H9 (cell line): ENCODE measurements at regions not wholly inside any gene's neighbourhood (a gene's known extent, or its start where the extent isn't known, plus 50 kb on each side); places are given as distances from the start of the nearest gene placed in this dataset.

Experiments used
- DNase-seq: peaks from one replicate; pipeline ENCODE4 v3.0.0-alpha.2; 2017
- H2AFZ ChIP-seq: one replicate; pipeline ENCODE4 v1.6.1; 2013; ENCODE audit warnings: mild to moderate bottlenecking, low read length, control low read depth, moderate library complexity
- H2AK5ac ChIP-seq: 2 replicates; pipeline ENCODE4 v1.6.1; 2013; ENCODE audit warnings: low read length, control low read depth, mixed read lengths; ENCODE audit not compliant: insufficient read length
- H2BK120ac ChIP-seq: one replicate; pipeline ENCODE4 v1.6.1; 2013; ENCODE audit warnings: low read depth, mild to moderate bottlenecking, low read length, control low read depth, inconsistent platforms; ENCODE audit not compliant: poor library complexity, severe bottlenecking
- H2BK12ac ChIP-seq: 2 replicates; pipeline ENCODE4 v1.6.1; 2013; ENCODE audit warnings: low read length, control low read depth, mixed read lengths, low read depth; ENCODE audit not compliant: insufficient read length
- H2BK15ac ChIP-seq: 2 replicates; pipeline ENCODE4 v1.6.1; 2013; ENCODE audit warnings: low read depth, low read length, control low read depth
- H2BK20ac ChIP-seq: one replicate; pipeline ENCODE4 v1.6.1; 2013; ENCODE audit warnings: low read depth, mild to moderate bottlenecking, low read length, control low read depth, inconsistent platforms; ENCODE audit not compliant: poor library complexity, severe bottlenecking
- H2BK5ac ChIP-seq: 2 replicates; pipeline ENCODE4 v1.6.1; 2013; ENCODE audit warnings: low read length, control low read depth, mixed read lengths; ENCODE audit not compliant: insufficient read length
- H3K14ac ChIP-seq: 2 replicates; pipeline ENCODE4 v1.6.1; 2013; ENCODE audit warnings: low read length, control low read depth; ENCODE audit not compliant: insufficient read depth
- H3K18ac ChIP-seq: 2 replicates; pipeline ENCODE4 v1.6.1; 2013; ENCODE audit warnings: low read depth, mild to moderate bottlenecking, mixed read lengths, low read length, control low read depth; ENCODE audit not compliant: insufficient read length
- H3K23ac ChIP-seq: 2 replicates; pipeline ENCODE4 v1.6.1; 2013; ENCODE audit warnings: low read length, control low read depth, mixed read lengths, low read depth; ENCODE audit not compliant: insufficient read length
- H3K23me2 ChIP-seq: 2 replicates; pipeline ENCODE4 v1.6.1; 2013; ENCODE audit warnings: low read depth, mild to moderate bottlenecking, mixed read lengths, low read length, control low read depth; ENCODE audit not compliant: insufficient read length, poor library complexity, severe bottlenecking
- H3K27ac ChIP-seq: 2 replicates; pipeline ENCODE4 v1.5.1; 2013; ENCODE audit warnings: low read length, control low read depth, mixed read lengths, low read depth; ENCODE audit not compliant: insufficient read length
- H3K27me3 ChIP-seq: 2 replicates; pipeline ENCODE4 v1.6.1; 2013; ENCODE audit warnings: low read length, control low read depth, inconsistent platforms; ENCODE audit not compliant: insufficient read depth
- H3K4ac ChIP-seq: 2 replicates; pipeline ENCODE4 v1.6.1; 2013; ENCODE audit warnings: low read depth, mild to moderate bottlenecking, control low read depth, inconsistent platforms, low read length, moderate library complexity
- H3K4me1 ChIP-seq: 2 replicates; pipeline ENCODE4 v1.6.1; 2013; ENCODE audit warnings: low read length, control low read depth, inconsistent platforms; ENCODE audit not compliant: insufficient read depth
- H3K4me2 ChIP-seq: 2 replicates; pipeline ENCODE4 v1.6.1; 2013; ENCODE audit warnings: low read length, control low read depth, mixed read lengths; ENCODE audit not compliant: insufficient read length, insufficient read depth
- H3K56ac ChIP-seq: 2 replicates; pipeline ENCODE4 v1.6.1; 2013; ENCODE audit warnings: low read depth, mild to moderate bottlenecking, mixed read lengths, low read length, control low read depth; ENCODE audit not compliant: insufficient read length
- H3K79me1 ChIP-seq: 2 replicates; pipeline ENCODE4 v1.6.1; 2013; ENCODE audit warnings: low read depth, mild to moderate bottlenecking, moderate library complexity, low read length, control low read depth, inconsistent platforms; ENCODE audit not compliant: insufficient read depth, poor library complexity, severe bottlenecking
- H3K79me2 ChIP-seq: 2 replicates; pipeline ENCODE4 v1.6.1; 2013; ENCODE audit warnings: low read length, control low read depth, inconsistent platforms; ENCODE audit not compliant: insufficient read depth
- H3K9ac ChIP-seq: 2 replicates; pipeline ENCODE4 v1.6.1; 2013; ENCODE audit warnings: low read length, control low read depth, mixed read lengths; ENCODE audit not compliant: insufficient read length; ENCODE audit errors: extremely low read depth
- H3K9me3 ChIP-seq: one replicate; pipeline ENCODE4 v1.6.1; 2013; ENCODE audit warnings: low read depth, low read length, inconsistent platforms; ENCODE audit not compliant: control insufficient read depth
- H3T11ph ChIP-seq: one replicate; pipeline ENCODE4 v1.6.1; 2013; ENCODE audit warnings: mild to moderate bottlenecking, low read length, control low read depth, inconsistent platforms
- H4K20me1 ChIP-seq: one replicate; pipeline ENCODE4 v1.6.1; 2013; ENCODE audit not compliant: control insufficient read depth, insufficient read length, insufficient read depth
- H4K5ac ChIP-seq: 2 replicates; pipeline ENCODE4 v1.6.1; 2013; ENCODE audit warnings: low read depth, mild to moderate bottlenecking, mixed read lengths, low read length, control low read depth; ENCODE audit not compliant: insufficient read length
- H4K8ac ChIP-seq: replicated peaks from 2 replicates; pipeline ENCODE4 v1.6.1; 2013; ENCODE audit warnings: low read length, control low read depth, mixed read lengths, low read depth; ENCODE audit not compliant: insufficient read length
- H4K91ac ChIP-seq: 2 replicates; pipeline ENCODE4 v1.6.1; 2013; ENCODE audit warnings: low read depth, mild to moderate bottlenecking, moderate library complexity, mixed read lengths, low read length, control low read depth; ENCODE audit not compliant: insufficient read length
- H3K27ac Mint-ChIP-seq, 3 experiments: 2 replicates in 2 of 3; 3 replicates in 1 of 3; pipeline ENCODE4 v1.8.0; 2020 to 2021; ENCODE audit warnings: mixed read lengths in 3 of 3, mild to moderate bottlenecking in 1 of 3, moderate library complexity in 1 of 3
- H3K27me3 Mint-ChIP-seq: 2 replicates; pipeline ENCODE4 v1.8.0; 2021; ENCODE audit warnings: low read depth, mild to moderate bottlenecking, moderate library complexity, mixed read lengths
- H3K36me3 Mint-ChIP-seq, 3 experiments: 2 replicates in 2 of 3; 3 replicates in 1 of 3; pipeline ENCODE4 v1.8.0; 2020 to 2021; ENCODE audit warnings: low read depth in 3 of 3, mixed read lengths in 3 of 3; ENCODE audit not compliant: insufficient read depth in 1 of 3
- H3K4me1 Mint-ChIP-seq, 2 experiments: 2 replicates each; pipeline ENCODE4 v1.8.0; 2020; ENCODE audit warnings: mixed read lengths in 2 of 2
- H3K4me3 Mint-ChIP-seq, 2 experiments: 2 replicates in 1 of 2; 3 replicates in 1 of 2; pipeline ENCODE4 v1.8.0; 2020 to 2021; ENCODE audit warnings: mild to moderate bottlenecking in 2 of 2, mixed read lengths in 2 of 2, moderate library complexity in 1 of 2
- H3K9me3 Mint-ChIP-seq, 2 experiments: 2 replicates in 1 of 2; 3 replicates in 1 of 2; pipeline ENCODE4 v1.8.0; 2020; ENCODE audit warnings: mild to moderate bottlenecking in 2 of 2, mixed read lengths in 2 of 2, moderate library complexity in 1 of 2
- WGBS: extraction: QIAGEN DNeasy Blood & Tissue Kit; methylation state at CpG from one replicate; pipeline ENCODE4 v1.1.7; 2013; ENCODE audit warnings: missing lambda C conversion rate, low lambda C conversion rate, mixed read lengths; ENCODE audit not compliant: insufficient read length; ENCODE audit errors: extremely low coverage; 5-methylcytosine and 5-hydroxymethylcytosine counted together
- TF ChIP-seq, protein P1 (sequence below): fragments of 200-600 bp; sonication (generic); conservative IDR thresholded peaks from 3 replicates; pipeline ENCODE4 v1.8.0; 2021; ENCODE audit warnings: antibody characterized with exemption, mild to moderate bottlenecking

GRCh38 chr12:18827913-18828312 lies 90.0 kb downstream of the CAPZA3 start:
- Histone ChIP-seq H2BK120ac (no peak overlapping the region), H4K5ac (no peak overlapping the region), H2AK5ac (no peak overlapping the region), H3K27me3 (no peaks in the 10 kb centered on the region), H3K56ac (no peak overlapping the region), H3K4ac (no peak overlapping the region), H3K23ac (no peak overlapping the region), H3K4me2 (no peak overlapping the region), H3K27ac (no peak overlapping the region), H3K79me2 (no peaks in the 10 kb centered on the region), H2BK20ac (no peak overlapping the region), H2AFZ (no peak overlapping the region), H3K4me1 (no peaks in the 10 kb centered on the region), H3K9me3 (no peaks in the 10 kb centered on the region), H3K18ac (no peak overlapping the region), H3K9ac (no peak overlapping the region), H3K79me1 (no peaks in the 10 kb centered on the region), H2BK15ac (no peak overlapping the region), H2BK5ac (no peak overlapping the region), H4K20me1 (no peaks in the 10 kb centered on the region), H4K8ac (no peak overlapping the region), H3K14ac (no peak overlapping the region), H2BK12ac (no peak overlapping the region), H3T11ph (no peak overlapping the region), H4K91ac (no peak overlapping the region), H3K23me2 (no peaks in the 10 kb centered on the region)
- WGBS, result no CpG with 5 or more reads among the region's 2 CpGs
- H3K4me3 Mint-ChIP-seq, result no peak overlapping the region
- peaks cover 17 to 18% of the 10 kb centered on the region in 2 experiments for H3K9me3 Mint-ChIP-seq
- TF ChIP-seq, protein P1, sequence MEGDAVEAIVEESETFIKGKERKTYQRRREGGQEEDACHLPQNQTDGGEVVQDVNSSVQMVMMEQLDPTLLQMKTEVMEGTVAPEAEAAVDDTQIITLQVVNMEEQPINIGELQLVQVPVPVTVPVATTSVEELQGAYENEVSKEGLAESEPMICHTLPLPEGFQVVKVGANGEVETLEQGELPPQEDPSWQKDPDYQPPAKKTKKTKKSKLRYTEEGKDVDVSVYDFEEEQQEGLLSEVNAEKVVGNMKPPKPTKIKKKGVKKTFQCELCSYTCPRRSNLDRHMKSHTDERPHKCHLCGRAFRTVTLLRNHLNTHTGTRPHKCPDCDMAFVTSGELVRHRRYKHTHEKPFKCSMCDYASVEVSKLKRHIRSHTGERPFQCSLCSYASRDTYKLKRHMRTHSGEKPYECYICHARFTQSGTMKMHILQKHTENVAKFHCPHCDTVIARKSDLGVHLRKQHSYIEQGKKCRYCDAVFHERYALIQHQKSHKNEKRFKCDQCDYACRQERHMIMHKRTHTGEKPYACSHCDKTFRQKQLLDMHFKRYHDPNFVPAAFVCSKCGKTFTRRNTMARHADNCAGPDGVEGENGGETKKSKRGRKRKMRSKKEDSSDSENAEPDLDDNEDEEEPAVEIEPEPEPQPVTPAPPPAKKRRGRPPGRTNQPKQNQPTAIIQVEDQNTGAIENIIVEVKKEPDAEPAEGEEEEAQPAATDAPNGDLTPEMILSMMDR, result no peak
- no peak for DNase-seq
- H3K27ac Mint-ChIP-seq, result no peak overlapping the region
- H3K36me3 Mint-ChIP-seq, result peaks cover 12 to 15% (median 14%) of the 10 kb centered on the region in 3 experiments; a peak in 6 of 7 replicates
- H3K27me3 Mint-ChIP-seq, result no peaks in the 10 kb centered on the region
- H3K4me1 Mint-ChIP-seq, result no peaks in the 10 kb centered on the region
